HG02642 (cell line): ENCODE measurements at regions not wholly inside any gene's neighbourhood (a gene's known extent, or its start where the extent isn't known, plus 50 kb on each side); places are given as distances from the start of the nearest gene placed in this dataset.

Experiments
- ATAC-seq: cut with Tn5 transposase; IDR thresholded peaks from one replicate; pipeline ENCODE4 v1.9.1; 2021; ENCODE audit warnings: mild to moderate bottlenecking; ENCODE audit not compliant: unreplicated experiment, poor library complexity

DNA sequence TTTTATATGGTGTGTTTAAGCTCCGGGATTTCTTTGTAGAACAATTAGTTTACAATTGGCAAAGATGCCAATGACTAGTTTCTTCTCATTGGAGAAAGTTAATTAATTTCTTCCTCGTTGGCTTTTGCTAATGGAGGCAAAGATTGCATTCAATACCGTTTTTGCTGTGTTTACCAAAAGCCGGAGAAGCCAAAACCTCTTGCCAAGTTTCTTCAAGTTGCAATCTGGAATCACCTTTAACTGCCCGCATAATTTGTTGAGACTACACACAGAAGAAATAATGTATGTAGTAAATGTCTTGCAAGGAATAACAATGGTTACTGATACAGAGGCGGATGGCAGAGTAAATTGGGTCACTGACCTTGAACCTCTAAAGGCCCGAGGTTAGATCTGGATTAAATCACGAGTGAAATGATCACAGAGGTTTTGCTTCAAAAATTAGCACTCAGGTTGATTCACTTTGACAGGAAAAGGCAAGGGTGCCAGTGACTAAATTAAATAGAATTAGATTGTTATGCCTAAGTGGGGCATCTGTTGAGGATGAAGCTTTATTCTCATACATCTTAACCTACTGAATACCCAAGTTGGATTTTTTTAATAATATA lies 732.1 kb upstream of the NR2F2 start:
- no peak for ATAC-seq

GRCh38 chr15:95600367-95600766 lies 730.1 kb upstream of the NR2F2 start:
- no peak for ATAC-seq

DNA sequence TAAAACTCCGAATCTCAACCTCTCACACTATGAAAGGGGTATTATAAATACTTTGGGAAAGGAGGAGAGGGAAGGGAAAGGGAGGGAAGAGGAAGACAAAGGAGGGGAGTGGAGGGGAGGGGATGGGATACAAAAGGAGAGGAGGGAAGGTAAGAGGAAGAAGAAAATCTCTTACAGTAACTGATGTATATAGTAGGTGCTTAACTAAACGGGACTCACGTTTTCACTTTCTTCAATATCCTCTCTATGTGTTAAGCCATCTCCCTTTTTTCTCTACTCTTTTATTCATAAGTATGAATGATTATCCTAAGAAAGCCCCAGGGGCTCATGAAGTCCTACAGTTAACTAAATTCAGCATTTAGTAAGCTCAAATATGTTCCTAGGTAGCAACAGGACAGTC lies 729.6 kb upstream of the NR2F2 start:
- ATAC-seq, result no peak

- no peak for ATAC-seq
These were observed 729.0 kb upstream of the NR2F2 start for GRCh38 chr15:95601525-95601924.

DNA sequence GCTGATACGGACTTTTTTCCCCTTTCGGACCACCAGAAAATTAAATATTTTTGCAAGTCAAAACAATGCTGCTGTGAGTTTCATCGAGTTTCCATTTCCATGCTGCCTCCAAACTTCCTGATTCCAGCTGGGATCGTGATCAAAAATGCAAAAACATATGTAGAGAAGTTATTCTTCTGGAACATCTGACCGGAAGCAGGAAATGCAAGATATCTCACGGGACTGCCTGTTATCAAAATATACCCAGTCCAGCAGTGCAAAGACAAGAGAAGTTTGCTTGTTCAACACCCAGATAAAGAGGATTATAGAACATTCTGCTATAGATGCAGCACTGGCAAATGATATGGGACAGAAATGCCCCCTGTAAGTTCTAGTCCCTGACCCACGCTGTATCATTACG lies 726.7 kb upstream of the NR2F2 start:
- no peak for ATAC-seq

DNA sequence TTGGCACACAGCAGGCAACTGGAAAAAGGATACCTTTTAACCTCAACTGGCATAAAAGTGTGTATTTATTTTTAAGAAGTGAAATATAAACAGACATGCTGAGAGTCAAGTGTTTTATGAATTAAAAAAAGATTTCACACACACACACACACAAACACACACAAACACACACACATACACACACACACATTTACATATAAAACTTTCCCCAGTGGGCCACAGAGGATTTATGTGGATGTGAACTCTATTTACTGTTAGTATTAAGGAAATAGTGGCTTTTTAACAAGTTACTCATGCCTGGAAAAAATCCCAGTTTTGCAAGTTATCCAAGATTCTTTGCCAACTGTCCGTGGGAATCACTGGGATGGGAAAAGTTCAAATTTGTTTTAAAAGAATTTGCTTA lies 725.9 kb upstream of the NR2F2 start:
- no peak for ATAC-seq

- ATAC-seq, result no peak
These were observed 725.4 kb upstream of the NR2F2 start for GRCh38 chr15:95605098-95605497.

DNA sequence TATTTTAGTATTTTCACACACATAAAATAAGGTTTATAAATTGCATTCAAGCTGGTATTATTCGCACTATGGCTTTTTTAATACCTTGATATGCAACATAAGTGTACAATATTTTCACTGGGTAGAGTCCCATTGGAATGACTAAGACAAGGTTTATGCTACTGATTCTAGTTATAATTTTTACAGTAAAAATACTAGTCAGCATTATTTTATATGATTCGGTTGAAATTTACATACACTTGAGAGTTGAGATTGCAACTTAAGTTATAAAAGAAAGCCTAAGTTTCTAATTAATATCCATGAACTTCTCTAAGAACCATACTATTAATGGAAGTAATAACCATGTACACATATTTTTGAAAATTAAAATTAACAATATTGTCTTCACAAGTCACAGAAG lies 723.9 kb upstream of the NR2F2 start:
- no peak for ATAC-seq

DNA sequence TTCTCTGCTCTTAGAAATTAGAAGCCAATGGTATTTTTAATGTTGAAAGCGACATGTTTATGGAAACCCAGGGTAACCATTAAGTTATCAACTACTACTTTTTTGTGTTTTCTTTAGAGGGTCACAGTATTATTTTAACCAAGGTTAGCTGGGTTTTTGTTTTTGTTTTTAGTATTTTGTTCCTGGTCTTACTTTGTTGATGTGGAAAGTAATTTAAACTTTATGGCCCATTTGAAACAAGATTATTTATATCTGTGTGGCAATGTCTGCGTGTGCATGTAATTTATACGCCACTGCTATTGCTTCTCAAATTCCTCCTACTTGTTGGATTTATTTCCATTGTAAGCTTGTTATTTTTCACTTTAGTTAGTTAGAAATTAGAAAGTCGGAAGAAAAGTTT lies 722.1 kb upstream of the NR2F2 start:
- no peak for ATAC-seq

GRCh38 chr15:95609096-95609495 lies 721.4 kb upstream of the NR2F2 start:
- no peak for ATAC-seq

GRCh38 chr15:95610945-95611344 lies 719.6 kb upstream of the NR2F2 start:
- no peak for ATAC-seq

GRCh38 chr15:95615436-95615835 lies 715.1 kb upstream of the NR2F2 start:
- no peak for ATAC-seq

GRCh38 chr15:95616306-95616705 lies 714.2 kb upstream of the NR2F2 start:
- ATAC-seq, result no peak

DNA sequence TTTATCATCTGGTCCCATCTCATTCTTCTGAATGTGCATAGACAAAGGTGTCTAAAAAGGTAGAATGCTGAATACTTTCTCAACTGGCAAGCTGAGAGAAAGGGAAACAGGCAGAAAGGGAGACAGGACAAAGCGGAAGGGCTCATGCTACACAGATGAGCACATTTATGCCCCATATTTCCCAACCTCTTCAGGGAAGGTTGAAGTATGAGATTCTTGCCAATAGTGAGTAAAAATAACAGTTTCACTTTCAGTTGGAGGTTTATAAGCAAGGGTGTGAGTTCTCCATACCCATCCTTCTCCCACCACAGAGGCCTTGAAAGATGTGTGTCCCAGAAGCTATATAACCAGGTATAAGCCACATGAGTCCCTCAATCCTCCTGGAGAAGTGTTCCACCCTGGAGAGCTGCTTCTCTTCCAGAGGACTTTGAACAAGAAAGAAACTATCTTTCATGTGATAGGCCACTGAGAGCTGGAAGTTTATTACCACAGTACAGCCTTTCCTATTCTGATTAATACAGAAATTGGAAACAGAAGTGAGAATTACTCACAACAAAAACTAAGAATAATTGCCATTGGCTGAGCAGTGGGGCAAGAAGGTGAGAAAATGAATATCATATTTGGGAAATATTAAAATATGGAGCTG lies 709.4 kb upstream of the NR2F2 start:
- ATAC-seq, result no peak

DNA sequence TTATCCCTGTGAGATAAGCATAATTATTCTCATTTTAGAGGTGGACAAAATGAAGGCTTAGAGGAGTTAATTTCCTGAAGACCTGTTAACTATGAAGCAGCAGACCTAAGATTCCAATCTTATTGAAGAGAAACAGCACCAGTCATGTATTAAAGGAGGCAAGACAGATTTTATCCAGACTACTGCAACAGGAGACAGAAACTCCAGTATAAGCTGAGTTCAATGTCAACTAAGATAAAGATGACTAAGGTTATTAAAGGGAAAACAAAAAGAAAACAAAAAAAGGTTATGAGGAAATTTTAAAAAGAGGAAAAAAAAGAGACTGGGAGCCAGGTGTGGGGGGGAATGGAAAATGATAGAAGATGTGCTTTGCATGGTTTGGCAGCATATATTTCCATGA lies 707.7 kb upstream of the NR2F2 start:
- no peak for ATAC-seq

DNA sequence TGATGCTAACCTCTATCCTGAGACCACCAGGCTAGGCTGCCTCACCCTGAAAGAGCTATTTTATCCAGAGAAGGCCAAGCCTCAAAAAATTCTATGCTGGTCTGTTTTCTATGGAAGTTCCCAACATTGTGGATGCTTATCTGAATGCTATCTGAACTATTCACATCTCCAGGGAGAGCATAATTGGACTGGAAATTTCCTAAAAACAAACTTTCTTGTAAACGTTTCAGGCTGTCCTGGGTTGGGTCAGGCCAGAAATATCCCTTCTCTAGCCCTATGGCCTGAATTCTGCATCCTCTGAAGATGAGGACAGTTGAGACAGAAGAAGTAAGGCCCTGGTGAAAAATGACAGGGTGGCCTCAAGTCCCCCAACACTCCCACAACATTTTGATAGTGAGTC lies 706.4 kb upstream of the NR2F2 start:
- no peak for ATAC-seq

GRCh38 chr15:95624616-95625361 lies 705.7 kb upstream of the NR2F2 start:
- ATAC-seq, result no peak

DNA sequence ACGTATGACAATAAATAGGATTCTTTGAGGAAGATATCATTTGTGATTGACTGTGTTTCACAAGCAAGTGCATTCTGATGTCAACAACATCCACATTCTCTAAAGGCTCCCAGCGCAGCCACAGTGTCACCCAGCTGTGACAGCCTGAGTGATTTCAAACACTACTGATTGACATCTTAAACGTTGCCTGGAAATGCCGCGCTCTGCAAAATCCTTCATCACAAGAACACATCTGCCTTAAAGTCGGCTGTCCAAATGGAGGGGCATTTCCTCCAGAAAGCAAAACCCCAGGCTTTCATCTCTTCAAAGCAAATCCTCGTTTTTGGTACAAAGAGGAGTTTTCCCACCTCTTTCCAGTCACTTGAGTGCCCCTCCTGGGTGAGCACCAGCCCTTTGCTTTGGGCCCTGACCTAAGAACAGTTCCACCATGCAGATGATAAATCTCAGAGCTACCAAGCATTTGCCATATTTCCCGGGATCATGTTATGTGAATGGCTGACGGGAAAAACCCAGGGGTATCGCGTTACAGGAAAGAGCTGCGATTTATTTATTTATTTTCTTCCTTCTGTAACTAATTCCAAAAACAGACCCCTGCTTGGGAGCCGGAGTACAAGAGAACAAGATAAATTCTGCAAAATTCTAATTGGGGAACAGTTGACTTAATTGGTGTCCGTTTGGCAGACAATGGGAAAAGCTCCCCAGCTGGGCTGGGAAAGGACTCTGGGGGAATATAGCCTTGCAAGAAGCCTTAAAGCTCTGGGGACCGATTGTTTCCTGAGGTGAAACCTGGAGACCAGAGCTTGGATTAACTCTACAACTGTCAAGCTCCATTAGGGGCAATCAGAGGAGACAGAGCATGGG lies 703.8 kb upstream of the NR2F2 start:
- ATAC-seq, result no peak

GRCh38 chr15:95629503-95630168 lies 700.9 kb upstream of the NR2F2 start:
- no peak for ATAC-seq

- ATAC-seq, result no peak
These were observed 699.8 kb upstream of the NR2F2 start for GRCh38 chr15:95630683-95631082.
